ENCODE measurements at regions not wholly inside any gene's neighbourhood (a gene's known extent, or its start where the extent isn't known, plus 50 kb on each side); places are given as distances from the start of the nearest gene placed in this dataset.

DNA sequence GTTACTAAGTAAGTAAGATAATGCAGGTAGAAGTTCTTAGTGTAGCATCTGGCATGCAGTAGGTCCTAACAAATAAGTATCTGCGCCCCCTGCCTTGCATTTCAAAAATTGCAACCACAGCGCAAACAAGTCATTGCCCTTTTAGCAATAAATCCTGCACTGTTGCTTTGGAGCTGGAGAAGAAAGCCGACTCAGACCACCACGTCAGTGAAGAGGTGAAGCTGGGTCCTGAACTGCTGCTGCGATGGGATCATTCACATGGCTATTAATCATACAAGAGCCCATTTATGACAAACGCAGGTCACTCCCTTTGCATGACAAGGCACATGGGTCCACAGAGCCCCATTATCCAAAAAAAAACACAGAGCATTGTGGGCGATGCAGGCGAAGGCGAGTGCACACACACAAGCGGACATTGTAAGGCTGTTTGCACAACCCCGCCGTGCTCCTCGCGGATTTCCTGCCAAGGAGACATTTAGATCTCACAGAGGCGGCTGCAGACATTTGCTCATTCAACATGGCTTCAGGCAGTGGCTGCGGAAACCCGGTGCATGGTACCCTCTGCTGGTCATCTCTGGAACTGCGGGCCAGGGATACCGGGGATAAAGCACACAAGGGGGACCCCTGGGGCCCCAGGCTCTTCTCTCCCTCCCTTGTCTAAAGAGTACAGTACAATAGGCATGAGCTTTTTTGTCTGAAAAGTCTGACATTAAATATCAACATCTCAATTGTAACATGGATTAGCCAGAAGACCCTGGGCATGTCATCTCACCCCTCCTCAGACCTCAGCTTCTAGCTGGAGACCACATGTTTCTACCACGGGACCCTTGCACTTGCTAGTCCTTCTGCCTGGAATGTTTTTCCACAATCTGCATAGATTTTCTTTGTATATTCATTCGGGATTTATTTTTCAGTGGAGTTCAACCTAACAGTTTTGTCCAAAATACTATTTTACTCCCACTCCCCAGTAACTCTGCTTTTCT is 56.7 kb downstream of the CYRIA start:
- H3K27ac Mint-ChIP-seq: peak overlapping the region; percentile 72 to 98 (median 98); a peak in 5 of 7 replicates
- no peak overlapping the region for H3K27ac ChIP-seq (ENCODE audit: insufficient read length, low read depth, low read length)
- no peaks in the 10 kb centered on the region; a peak in 1 of 5 replicates for H3K9me3 Mint-ChIP-seq
- H3K14ac ChIP-seq (ENCODE audit: insufficient read depth, low read length): peak overlapping the region; percentile 56
- peak overlapping the region; percentile 73 for H3K4me2 ChIP-seq (ENCODE audit: insufficient read depth, insufficient read length, low read length)
- no peak overlapping the region for H3K23ac ChIP-seq (ENCODE audit: insufficient read length, low read depth, low read length)
- peak overlapping the region; percentile 50 for H3K9ac ChIP-seq (ENCODE audit: extremely low read depth, insufficient read length, low read length)
- no peak overlapping the region for H2AK5ac ChIP-seq (ENCODE audit: insufficient read length, low read length)
- H3K79me1 ChIP-seq (ENCODE audit: insufficient read depth, low read depth, low read length, poor library complexity, severe bottlenecking): no peaks in the 10 kb centered on the region
- DNase-seq: peak; percentile 86
- H3K9me3 ChIP-seq (ENCODE audit: control insufficient read depth, low read depth, low read length): no peaks in the 10 kb centered on the region
- no peaks in the 10 kb centered on the region for H4K20me1 ChIP-seq (ENCODE audit: control insufficient read depth, insufficient read depth, insufficient read length)
- H3K27me3 ChIP-seq (ENCODE audit: insufficient read depth, low read length): no peaks in the 10 kb centered on the region
- WGBS (ENCODE audit: extremely low coverage, insufficient read length, low lambda C conversion rate): no CpG with 5 or more reads among the region's 21 CpGs
- H2BK12ac ChIP-seq (ENCODE audit: insufficient read length, low read depth, low read length): no peak overlapping the region
- no peak overlapping the region for H2BK20ac ChIP-seq (ENCODE audit: low read depth, low read length, poor library complexity, severe bottlenecking)
- peaks cover 4% of the 10 kb centered on the region for H3K23me2 ChIP-seq (ENCODE audit: insufficient read length, low read depth, low read length, poor library complexity, severe bottlenecking)
- no peak overlapping the region for H3T11ph ChIP-seq (ENCODE audit: low read length)
- peaks cover 7 to 8% of the 10 kb centered on the region in 2 experiments; a peak in 2 of 4 replicates for H3K4me1 Mint-ChIP-seq
- H3K27me3 Mint-ChIP-seq (ENCODE audit: low read depth): no peaks in the 10 kb centered on the region
- no peaks in the 10 kb centered on the region for H3K36me3 Mint-ChIP-seq (ENCODE audit: insufficient read depth in 1 of 3, low read depth in 3 of 3)
- no peak overlapping the region for H4K8ac ChIP-seq (replicated peaks; ENCODE audit: insufficient read length, low read depth, low read length)
- H2BK5ac ChIP-seq (ENCODE audit: insufficient read length, low read length): no peak overlapping the region
- no peak overlapping the region for H4K91ac ChIP-seq (ENCODE audit: insufficient read length, low read depth, low read length)
- H4K5ac ChIP-seq (ENCODE audit: insufficient read length, low read depth, low read length): peak overlapping the region; percentile 31
- H3K56ac ChIP-seq (ENCODE audit: insufficient read length, low read depth, low read length): no peak overlapping the region
- no peak overlapping the region for H2BK120ac ChIP-seq (ENCODE audit: low read depth, low read length, poor library complexity, severe bottlenecking)
- no peaks in the 10 kb centered on the region for H3K79me2 ChIP-seq (ENCODE audit: insufficient read depth, low read length)
- H2AFZ ChIP-seq (ENCODE audit: low read length): peak overlapping the region; percentile 86
- no peak overlapping the region for H3K4ac ChIP-seq (ENCODE audit: low read depth, low read length)
- peak overlapping the region; percentile 75 for H3K18ac ChIP-seq (ENCODE audit: insufficient read length, low read depth, low read length)
- TF ChIP-seq, protein P1, sequence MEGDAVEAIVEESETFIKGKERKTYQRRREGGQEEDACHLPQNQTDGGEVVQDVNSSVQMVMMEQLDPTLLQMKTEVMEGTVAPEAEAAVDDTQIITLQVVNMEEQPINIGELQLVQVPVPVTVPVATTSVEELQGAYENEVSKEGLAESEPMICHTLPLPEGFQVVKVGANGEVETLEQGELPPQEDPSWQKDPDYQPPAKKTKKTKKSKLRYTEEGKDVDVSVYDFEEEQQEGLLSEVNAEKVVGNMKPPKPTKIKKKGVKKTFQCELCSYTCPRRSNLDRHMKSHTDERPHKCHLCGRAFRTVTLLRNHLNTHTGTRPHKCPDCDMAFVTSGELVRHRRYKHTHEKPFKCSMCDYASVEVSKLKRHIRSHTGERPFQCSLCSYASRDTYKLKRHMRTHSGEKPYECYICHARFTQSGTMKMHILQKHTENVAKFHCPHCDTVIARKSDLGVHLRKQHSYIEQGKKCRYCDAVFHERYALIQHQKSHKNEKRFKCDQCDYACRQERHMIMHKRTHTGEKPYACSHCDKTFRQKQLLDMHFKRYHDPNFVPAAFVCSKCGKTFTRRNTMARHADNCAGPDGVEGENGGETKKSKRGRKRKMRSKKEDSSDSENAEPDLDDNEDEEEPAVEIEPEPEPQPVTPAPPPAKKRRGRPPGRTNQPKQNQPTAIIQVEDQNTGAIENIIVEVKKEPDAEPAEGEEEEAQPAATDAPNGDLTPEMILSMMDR (conservative IDR thresholded peaks at IDR 0.05): peak; percentile 83
- H3K4me1 ChIP-seq (ENCODE audit: insufficient read depth, low read length): no peaks in the 10 kb centered on the region
- H3K4me3 Mint-ChIP-seq: peak overlapping the region; percentile 81 to 83
- no peak overlapping the region for H2BK15ac ChIP-seq (ENCODE audit: low read depth, low read length)

Measured in H9 (cell line).